HS-27A (cell line): ENCODE measurements at regions not wholly inside any gene's neighbourhood (a gene's known extent, or its start where the extent isn't known, plus 50 kb on each side); places are given as distances from the start of the nearest gene placed in this dataset.

Experiments
- DNase-seq: peaks from one replicate; pipeline ENCODE4 v3.0.0-alpha.2; 2012; ENCODE audit warnings: low read depth, missing footprints

DNA sequence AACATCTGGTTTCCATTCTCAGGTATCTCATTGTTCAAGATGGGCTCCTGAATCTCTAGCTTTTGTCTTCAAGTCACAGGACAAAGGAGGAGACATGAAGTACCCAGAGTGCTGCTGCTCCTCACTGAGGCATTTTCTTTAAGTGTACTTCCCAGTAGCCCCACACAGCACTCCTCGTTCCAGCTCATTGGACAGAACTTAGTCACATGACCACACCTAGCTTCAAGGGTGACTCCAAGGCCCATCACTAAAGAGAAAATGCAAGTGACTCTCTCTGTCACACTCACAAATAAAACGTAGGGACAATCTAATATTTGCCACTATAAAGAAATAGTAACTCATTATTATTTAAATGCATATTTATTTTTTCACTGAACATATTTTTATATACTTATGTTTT, 58.3 kb upstream of the NEUROD6 start:
- no peak for DNase-seq

DNA sequence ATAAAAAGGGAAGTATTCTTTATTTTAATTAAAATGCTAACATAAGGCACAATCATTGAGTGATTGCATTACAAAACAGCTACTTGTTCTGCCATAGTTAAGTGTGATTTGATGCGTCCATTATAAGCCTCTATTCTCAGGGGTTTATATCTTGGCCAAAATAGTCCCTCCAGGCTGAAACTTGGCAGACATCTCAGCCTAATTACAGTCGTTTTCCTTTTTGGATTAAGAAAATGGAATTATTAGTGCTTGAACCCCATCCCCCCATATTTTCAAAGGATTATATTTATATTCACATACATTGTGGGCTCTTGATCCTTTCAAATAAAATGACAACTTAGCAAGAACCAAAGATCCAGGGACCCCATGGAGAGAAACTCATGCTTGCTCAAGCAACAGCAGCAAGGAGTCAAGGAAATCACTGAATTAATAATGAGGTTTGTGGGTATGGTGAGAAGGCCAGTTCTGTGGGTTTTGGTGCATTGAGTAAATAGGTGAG, 66.7 kb upstream of the NEUROD6 start:
- DNase-seq: no peak

DNA sequence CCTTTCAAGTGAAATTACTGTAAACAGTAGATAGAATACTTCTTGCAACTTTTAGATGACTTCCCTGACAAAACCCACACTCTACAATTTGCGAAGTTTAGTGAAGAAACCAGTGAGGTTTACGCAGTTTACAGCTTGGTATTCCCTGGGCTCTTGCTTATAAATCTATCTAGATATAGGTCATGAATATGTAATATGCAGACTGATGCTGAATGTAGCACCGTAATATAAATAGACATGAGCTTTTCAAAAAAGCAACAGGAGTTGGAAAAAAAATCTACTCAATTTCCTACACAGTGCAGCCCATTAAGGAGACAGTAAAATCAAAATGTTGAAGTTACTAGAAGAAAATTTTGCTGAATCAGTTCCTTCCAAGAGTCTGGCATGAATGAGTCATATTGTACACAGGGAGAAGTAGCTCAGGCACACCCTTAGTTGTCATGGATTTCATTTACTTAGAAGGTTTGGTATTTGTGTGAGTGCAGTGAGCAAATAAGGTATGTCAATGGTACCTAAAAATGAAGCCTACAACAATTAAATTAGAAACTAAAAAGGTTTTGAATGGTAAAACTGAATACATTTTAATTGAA, 67.7 kb upstream of the NEUROD6 start:
- DNase-seq: peak; percentile 1

DNA sequence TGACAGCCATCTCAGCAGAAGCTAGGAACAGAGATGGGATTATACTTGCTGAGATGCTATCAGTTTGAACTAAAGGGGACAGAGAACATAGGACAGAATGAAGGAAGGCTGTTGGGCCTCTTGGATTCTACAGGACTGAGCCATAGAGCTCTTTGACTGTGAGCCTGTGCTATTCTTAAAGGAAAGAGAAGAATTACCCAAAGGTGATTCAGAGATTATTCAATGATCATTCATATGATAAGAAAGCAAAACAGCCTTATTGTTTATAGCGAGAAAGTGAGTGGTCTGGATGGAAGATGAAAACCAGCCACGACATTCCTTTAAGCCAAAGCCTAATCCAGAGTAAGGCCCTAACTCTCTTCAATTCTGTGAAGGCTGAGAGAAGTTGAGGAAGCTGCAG, 69.7 kb upstream of the NEUROD6 start:
- no peak for DNase-seq

DNA sequence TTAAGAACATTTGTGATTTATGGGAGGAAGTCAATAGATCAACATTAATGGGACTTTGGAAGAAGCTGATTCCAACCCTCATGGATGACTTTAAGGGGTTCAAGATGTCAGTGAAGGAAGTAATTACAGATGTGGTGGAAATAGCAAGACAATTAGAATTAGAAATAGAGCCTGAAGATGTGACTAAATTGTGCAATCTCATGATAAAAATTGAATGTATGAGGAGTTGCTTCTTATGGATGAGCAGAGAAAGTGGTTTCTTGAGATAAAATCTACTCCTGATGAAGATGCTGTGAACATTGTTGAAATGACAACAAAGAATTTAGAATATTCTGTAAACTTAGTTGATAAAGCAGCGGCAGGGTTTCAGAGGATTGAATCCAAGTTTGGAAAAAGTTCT, 70.9 kb upstream of the NEUROD6 start:
- DNase-seq: no peak

DNA sequence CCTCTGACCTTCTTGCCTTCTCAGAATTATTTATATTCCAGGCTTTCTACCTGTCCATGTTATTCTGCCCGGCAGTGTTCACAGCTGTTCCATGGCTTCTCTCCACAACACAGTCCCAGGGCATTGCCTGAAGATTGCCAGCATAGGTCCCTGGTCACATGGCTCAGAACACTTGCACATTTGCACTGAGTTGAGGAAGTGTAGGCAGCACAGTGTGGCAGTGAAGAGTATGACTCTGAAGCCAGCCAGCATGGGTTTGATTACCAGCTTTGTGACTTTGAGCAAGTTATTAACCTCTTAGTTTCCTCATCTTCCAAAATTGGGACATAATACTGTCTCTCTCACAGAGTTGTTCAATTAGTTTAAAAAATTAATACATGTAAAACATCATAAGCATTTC, 73.2 kb upstream of the NEUROD6 start:
- DNase-seq: no peak

DNA sequence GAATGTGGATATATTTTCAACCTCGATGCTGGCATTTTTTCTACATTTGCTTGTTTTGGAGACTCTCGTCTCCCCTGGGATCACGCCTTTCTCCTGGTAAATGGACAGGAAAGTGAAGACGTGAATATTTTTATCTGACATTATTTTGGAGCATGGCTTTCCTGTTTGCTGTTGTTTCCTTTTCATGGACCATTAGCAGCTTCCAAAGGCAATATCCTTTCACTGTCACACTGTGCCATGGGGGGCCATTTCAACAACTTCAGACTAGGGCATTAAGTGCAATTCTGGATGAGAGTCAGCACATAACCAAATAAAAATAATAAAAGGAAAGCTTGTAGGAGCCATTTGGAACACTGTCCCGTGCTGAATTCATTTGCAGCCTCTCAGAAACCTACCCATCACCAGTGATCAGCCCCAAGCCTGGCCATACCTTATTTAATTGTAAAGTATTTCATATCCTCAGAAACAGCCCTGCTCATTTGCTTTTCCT, 75.9 kb upstream of the NEUROD6 start:
- no peak for DNase-seq

DNA sequence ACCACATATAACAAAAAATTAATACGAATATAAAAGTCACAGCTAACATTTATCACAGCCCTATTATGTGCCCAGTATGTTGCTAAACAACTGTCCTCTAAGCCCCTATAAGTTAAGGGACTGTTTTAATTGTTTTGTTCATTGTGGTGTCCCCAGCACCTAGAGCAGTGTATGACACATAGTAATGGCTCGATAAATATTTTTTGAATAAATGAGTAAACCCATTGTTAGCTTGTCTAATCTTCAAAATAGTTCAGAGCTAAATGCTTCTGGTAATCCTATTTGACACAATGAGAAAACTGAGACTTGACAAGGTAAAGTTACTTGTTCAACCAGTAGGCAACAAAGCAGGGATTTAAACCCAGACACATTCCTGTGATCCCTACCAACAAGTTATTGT, 78.4 kb upstream of the NEUROD6 start:
- no peak for DNase-seq

DNA sequence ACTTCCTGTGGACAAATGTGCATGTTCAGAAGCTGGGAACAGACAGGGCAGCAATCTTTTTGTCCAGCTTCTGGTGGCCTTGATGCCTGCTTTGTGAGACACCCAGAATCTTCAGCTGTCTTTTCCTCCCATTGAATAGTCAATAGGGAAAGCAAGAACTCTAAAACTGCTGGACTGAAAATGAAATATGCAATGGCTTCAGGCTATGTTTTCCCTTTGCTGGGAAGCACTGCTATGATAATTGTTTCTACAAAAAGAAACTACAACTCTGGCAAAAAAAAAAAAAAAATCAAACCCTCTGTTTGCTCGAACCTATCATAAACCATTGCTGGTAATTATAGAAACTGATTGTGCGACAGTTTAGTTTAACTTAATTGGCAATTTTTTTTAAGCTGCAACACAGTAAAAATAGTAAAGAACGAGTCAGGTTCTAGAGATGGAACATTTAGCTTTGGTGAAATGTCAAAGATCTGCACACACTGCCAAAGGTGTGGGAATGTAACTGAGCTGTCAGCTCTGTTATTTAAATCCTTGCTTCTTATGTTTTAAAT, 79.1 kb upstream of the NEUROD6 start:
- no peak for DNase-seq

DNA sequence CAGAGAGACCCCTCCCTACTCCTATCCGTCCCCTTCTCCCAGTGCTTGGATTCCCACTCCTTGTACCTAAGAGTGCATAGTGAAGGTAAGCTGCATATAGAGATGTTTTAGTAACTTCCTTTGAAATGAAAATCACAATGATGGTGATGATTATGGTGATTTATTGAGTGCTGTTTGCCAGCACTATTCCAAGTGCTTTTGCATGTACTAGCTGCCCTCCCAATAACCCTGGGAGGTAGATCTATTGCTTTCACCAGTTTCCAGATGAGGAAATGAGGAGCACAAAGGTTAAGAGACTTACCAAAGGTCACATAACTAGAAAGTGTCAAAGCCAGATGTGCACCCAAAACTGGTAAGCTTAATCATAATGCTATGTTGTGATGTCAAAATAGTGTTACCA, 80.4 kb upstream of the NEUROD6 start:
- DNase-seq: no peak

DNA sequence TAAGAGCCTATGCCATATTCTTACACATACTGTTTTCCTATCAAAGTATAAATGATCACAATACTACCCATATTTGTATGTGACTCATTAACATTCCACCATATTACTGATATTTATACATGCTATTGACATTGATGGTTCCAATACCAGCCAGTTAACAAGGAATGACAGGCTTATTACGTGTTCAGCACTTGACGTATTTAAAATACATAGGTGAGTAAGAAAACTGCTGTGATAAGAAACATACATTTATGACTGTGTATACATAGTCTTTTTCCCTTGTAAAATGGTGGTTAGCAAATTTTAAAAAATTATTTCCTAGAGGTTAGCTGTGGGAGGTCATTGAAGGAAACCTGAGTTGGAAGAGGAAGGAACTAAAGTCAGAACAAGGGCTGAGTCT, 81.1 kb upstream of the NEUROD6 start:
- no peak for DNase-seq

DNA sequence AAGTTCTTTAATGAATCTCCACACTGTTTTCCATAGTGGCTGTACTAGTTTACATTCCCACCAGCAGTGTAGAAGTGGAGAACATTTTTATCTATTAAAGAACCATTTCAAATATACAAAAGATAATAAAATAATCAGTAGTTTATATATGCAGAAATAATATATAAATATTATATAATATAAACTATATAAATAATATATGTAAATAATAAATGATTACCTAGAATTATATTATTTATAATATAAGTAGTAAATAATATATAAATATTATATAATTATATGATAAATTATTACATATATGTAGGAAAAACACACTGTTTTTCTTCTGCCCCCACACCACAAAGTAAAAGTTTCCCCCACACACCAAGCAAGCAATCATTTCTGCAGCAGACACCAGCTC, 83.5 kb upstream of the NEUROD6 start:
- DNase-seq: no peak

DNA sequence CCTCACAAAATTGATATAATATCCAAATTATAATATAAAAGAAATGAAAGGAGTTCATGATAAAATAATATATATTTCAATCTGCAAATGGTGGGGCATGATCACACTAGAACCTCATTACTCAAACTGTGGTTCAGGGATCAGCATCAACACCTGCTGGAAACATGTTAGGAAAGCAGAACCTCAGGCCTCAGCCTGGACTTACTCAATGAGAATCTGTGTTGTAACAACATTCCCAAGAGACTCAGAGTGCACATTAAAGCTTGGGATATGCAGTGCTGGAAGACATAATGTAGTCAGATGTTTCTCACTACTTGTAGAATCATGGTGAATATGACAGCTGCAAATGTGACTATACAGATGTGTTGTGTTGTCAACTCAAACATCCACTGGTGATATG, 81.7 kb upstream of the ITPRID1 start:
- DNase-seq: no peak

DNA sequence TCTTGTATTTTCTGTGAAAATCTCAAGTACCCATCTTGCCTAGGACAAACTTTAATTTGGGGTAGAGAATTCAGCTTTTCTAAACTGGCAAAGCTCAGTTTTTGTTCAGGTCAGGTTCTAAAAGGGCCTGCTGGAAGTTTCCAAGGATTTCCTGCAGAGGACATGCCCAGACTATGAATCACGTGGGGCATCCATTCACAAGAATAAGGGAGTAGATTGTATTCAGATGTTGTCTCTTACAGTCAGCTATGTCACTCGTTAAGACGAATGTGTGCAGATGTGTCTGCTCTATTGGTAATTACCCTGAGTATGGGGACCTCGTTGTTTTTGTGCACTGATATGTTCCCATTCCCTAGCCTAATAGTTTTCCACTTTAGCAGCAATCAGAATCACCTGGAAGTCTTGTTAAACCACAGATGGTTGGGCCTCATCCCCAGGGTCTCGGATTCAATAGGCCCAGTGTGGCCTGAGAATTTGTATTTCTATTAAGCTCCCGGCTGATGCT, 81.0 kb upstream of the ITPRID1 start:
- no peak for DNase-seq

DNA sequence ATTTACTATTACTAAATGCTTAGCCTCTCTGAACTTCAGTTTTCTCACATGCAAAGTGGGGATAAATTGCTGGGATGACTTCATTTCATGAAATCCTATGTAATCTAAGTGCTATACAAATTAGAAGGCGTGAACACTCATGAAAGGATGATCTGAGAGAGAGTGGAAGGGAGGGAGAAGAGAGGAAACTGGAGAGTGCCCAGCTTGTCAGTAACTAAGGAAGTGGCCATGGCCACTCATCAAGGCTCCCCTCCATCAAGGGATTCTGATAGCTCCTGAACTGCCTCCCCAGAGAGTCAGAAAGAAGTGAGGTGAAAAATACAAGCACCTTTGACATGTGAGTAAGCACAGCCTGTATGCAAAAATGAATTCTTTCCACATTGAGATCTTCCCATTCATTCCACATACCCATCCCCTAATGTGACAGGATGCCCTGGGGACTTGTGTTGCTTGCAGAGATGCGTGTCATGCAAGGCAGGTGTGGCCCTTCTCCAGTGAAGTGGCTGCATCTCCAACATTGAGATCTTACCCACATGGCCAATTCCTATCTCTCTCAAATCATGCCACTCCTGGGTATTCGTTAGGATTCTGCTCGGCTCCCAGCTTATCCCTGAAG, 76.5 kb upstream of the ITPRID1 start:
- DNase-seq: no peak

DNA sequence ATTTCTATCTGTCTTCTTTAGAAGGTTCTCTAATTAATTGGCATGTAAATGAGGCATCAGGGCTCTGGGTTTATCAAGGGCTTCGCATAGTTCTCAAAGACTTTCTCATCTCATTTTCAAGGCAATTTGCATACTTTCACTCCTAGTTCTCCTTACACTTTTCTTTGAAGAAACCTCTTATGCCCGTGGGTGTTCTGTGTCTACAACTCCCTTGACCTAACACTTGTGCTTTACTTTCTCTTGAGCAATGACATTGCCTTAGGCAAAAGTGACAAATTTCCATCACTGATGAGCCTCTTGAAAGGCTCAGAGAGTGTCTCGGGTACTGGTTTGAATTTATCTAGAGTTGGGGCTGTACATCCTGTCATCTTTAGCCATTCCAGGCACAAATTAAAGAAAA, 74.7 kb upstream of the ITPRID1 start:
- DNase-seq: no peak

DNA sequence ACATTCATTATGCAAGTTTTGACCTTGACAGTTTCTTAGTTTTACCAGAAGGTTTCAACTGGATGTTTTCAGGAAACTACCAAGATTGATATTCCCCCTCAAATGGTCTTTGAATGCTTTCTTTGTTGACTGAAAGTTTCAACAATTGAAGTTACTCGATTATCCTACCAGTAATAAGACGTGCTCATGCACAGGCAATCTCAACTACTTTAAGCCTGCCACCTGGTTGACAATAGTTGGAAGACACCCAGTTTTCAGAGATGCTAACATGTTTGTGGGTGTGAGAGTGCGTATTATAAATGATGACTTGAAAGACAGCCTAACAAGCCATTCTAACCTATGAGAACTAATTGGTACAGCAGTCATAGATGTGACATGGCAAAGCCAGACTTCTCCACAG, 73.4 kb upstream of the ITPRID1 start:
- no peak for DNase-seq

DNA sequence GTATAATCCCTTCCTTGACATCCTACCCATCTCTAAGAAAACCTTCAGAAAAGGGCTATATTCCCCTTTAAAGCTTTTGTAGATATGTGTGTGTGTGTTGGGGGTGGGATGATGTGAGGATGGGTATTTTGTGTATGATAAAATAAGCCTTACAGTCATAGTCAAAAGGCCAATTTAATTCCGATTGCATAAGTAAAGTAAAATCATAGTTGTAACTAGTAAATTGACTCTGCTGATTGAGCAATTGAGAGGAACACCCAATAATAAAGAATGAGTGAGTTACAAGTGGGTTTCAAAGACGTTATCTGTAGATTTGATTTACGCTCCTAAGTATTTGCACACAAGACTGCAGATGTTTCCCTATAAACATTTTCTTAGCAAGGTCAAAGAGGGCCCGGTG, 71.3 kb upstream of the ITPRID1 start:
- DNase-seq: no peak

DNA sequence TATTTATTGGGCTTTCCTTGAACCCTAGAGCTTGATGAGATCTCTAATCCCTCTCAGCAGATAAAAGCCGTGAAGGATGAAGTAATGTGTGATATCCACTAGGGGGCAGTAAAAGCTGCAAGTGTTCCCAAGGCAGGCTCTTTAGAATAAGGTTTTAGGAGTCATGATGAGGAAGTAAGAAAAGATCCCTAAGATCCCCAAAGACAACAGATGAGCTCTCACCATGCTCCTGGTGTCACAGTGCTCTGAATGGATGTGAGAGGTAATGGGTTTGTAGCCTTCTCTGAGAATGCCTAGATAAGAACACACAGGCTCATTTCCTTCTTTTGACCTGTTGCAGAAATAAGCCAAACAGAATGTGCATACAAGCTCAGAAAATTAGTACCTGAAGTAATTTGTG, 70.4 kb upstream of the ITPRID1 start:
- DNase-seq: peak; percentile 8

DNA sequence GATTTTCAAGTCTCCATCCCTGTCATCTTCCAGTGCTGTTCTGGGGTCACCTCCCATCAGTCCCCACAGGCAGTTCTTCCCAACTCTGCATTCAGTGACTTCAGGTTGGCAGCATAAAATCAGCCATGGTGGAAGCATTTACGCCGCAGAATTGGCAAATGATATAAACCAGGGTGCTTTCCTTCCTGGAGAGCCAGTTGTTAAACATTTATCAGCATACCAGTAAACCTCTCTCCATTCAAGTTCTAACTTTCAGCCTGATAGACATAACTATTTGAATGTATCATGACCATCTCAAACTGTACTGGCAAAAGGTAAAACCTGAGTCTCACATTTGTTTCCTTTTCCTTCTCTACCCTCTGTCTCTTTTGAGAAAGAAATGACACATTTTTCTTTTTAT, 69.7 kb upstream of the ITPRID1 start:
- no peak for DNase-seq

DNA sequence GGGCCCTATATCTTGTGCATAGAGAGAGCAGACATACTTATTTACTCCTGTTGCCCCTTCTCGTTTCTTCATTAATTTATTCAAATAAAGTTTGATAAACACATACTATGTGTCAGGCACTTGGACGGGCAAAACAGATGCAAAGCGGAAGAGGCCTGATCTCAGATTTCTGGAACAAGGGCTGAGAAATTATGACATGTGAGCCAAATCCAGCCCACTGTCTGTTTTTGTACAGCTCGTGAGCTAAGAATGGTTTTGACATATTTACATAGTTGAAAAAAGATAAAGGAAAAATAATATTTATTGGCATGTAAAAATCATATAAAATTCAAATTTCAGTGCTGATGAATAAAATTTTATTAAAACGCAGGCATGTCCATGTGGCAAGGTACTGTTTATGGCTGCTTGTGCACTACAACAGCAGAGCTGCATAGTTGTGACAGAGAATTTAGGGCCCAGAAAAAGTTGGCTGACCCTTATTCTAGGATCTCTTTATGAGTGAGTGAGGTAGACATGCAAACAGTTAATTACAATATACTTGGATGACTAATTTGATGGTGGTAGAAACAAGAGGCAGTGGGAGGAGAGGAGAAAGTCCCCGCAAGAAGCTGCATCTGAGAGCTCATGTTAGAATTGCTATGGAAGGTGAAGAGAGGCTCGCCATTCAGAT, 68.1 kb upstream of the ITPRID1 start:
- DNase-seq: no peak

DNA sequence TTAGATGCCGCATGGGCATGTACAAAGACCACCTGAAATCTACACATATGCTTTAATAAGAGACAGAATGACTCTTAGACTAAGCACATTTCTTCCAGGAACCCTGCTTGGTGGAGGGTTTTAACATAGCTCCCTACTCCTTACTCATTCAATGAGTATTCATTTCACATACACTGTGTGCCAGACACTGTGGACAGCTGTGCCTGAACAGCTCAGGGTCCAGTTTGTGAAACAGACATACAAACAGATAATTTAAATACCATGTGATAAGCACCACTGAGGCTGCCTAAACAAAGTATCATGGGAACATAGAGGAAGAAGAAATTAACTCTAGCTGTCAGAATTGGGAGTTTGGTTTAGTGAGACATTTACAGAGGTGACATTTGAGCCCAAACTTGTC, 65.2 kb upstream of the ITPRID1 start:
- DNase-seq: no peak

DNA sequence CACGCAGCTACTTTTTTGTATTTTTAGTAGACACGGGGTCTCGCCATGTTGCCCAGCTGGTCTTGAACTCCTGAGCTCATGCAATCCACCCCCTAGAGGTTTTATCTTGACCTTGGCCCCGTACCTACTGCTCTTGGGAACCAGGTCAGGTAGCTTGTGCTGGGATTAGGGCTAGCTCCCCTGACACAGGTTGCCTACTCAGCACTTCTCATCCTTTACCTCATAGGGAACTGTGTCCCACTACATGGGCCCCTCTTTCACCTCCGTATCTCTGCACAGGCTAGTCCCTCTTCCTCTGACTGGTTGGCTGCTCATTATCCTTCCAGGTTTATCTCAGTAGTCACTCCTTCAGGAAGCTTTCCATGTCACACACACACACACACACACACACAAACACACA, 58.0 kb upstream of the ITPRID1 start:
- DNase-seq: no peak
